K562 (cell line): ENCODE measurements at regions not wholly inside any gene's neighbourhood (a gene's known extent, or its start where the extent isn't known, plus 50 kb on each side); places are given as distances from the start of the nearest gene placed in this dataset.

Source experiments
- ATAC-seq: fragments of 200-7000 bp; cut with Tn5 transposase; 3 replicates; pipeline ENCODE4 v1.9.1; 2020; ENCODE audit warnings: moderate library complexity
- BruUV-seq: library from RNA; stranded (reverse); fragments of 400-500 nt; replicated peaks from 2 replicates; lab custom pipeline; 2021; lab: Mats Ljungman, UMichigan
- CTCF ChIA-PET: fragments of 300-600 bp; formaldehyde crosslinking; extraction: SDS; loops from one replicate; lab custom pipeline; 2021; ENCODE audit warnings: low intra/inter-chr PET ratio; lab: Yijun Ruan, JAX
- POLR2A ChIA-PET: fragments of 300-600, 350-650 bp; sonication (Branson Sonifier 250); formaldehyde crosslinking; extraction: SDS; loops from one replicate; lab custom pipeline; 2021; ENCODE audit warnings: antibody characterized with exemption, inconsistent platforms; lab: Yijun Ruan, JAX
- DNase-seq, 4 experiments: peaks; one replicate each; pipeline versions ENCODE4 v3.0.0 to v3.0.0-alpha.2; 2011 to 2018; ENCODE audit warnings: low spot score in 3 of 4, mixed read lengths in 3 of 4; ENCODE audit errors: extremely low read depth in 1 of 4
- FAIRE-seq: peaks from 2 replicates; lab custom pipeline; 2011; peaks lifted over from hg19 to GRCh38; lab: Jason Lieb, UNC
- H2AFZ ChIP-seq: 2 replicates; pipeline ENCODE4 v1.6.0; 2011; ENCODE audit warnings: low read depth, low read length, control low read depth, inconsistent platforms
- H3K27ac ChIP-seq: fragments of 200-600 bp; 3 replicates; pipeline ENCODE4 v1.8.0; 2011; ENCODE audit warnings: low read depth, mild to moderate bottlenecking, control low read depth, inconsistent platforms, low read length, moderate library complexity, mixed read lengths; ENCODE audit errors: extremely low read depth
- H3K27me3 ChIP-seq, 2 experiments: fragments of 300-600 bp in 1 of 2; 2 replicates in 1 of 2; 3 replicates in 1 of 2; pipeline versions ENCODE4 v1.6.0 to v1.8.0; 2011; ENCODE audit warnings: inconsistent platforms in 2 of 2, low read length in 2 of 2, mild to moderate bottlenecking in 1 of 2, mixed read lengths in 1 of 2, moderate library complexity in 1 of 2; ENCODE audit not compliant: control insufficient read depth in 2 of 2, insufficient read depth in 2 of 2
- H3K36me3 ChIP-seq: fragments of 300-600 bp; 3 replicates; pipeline ENCODE4 v1.8.0; 2011; ENCODE audit warnings: mild to moderate bottlenecking, low read length, inconsistent platforms; ENCODE audit not compliant: control insufficient read depth, insufficient read depth
- H3K4me1 ChIP-seq, 2 experiments: fragments of 200-600 bp in 1 of 2; replicated peaks in 1 of 2; 2 replicates in 1 of 2; 3 replicates in 1 of 2; pipeline versions ENCODE4 v1.5.1 to v1.8.0; 2011; ENCODE audit warnings: inconsistent platforms in 2 of 2, low read length in 2 of 2, mild to moderate bottlenecking in 1 of 2, mixed read lengths in 1 of 2, moderate library complexity in 1 of 2; ENCODE audit not compliant: control insufficient read depth in 2 of 2, insufficient read depth in 2 of 2
- H3K4me2 ChIP-seq: 2 replicates; pipeline ENCODE4 v1.6.1; 2011; ENCODE audit warnings: low read length, control low read depth, inconsistent platforms, mixed read lengths; ENCODE audit not compliant: insufficient read depth
- H3K4me3 ChIP-seq: fragments of 200-600 bp; sonication (generic), shearing (Covaris generic); 2 replicates; pipeline ENCODE4 v1.5.1; 2016; ENCODE audit warnings: control low read depth, inconsistent platforms
- H3K79me2 ChIP-seq: fragments of 200-600 bp; 3 replicates; pipeline ENCODE4 v1.8.0; 2011; ENCODE audit warnings: low read length, inconsistent platforms; ENCODE audit not compliant: control insufficient read depth, insufficient read depth
- H3K9ac ChIP-seq, 2 experiments: 2 replicates each; pipeline versions ENCODE4 v1.6.0 to v1.6.1; 2011; ENCODE audit warnings: low read depth in 2 of 2, low read length in 2 of 2, control low read depth in 1 of 2, inconsistent platforms in 1 of 2, mild to moderate bottlenecking in 1 of 2, mixed read lengths in 1 of 2; ENCODE audit not compliant: insufficient read depth in 1 of 2
- H3K9me1 ChIP-seq: one replicate; pipeline ENCODE4 v1.6.0; 2011; ENCODE audit warnings: inconsistent platforms, mild to moderate bottlenecking, low read length, moderate library complexity; ENCODE audit not compliant: control insufficient read depth, insufficient read depth
- H3K9me3 ChIP-seq: replicated peaks from 2 replicates; pipeline ENCODE4 v1.5.1; 2011; ENCODE audit warnings: low read depth, low read length, inconsistent platforms; ENCODE audit not compliant: control insufficient read depth, insufficient read depth
- H4K20me1 ChIP-seq: replicated peaks from 2 replicates; pipeline ENCODE4 v1.6.1; 2011; ENCODE audit warnings: low read length, inconsistent platforms, mixed read lengths; ENCODE audit not compliant: control insufficient read depth, insufficient read depth
- EZH2 ChIP-seq: IDR thresholded peaks from 2 replicates; pipeline ENCODE4 v1.6.1; 2012; ENCODE audit warnings: low read depth, mild to moderate bottlenecking, inconsistent platforms, low read length, borderline replicate concordance
- MITF ChIP-seq: IDR thresholded peaks from 2 replicates; pipeline ENCODE4 v1.6.1; 2014; ENCODE audit warnings: antibody characterized with exemption
- NFRKB ChIP-seq: fragments of 450-650 bp; IDR thresholded peaks from 2 replicates; pipeline ENCODE4 v1.6.1; 2016; ENCODE audit warnings: low read depth
- NR2C1 ChIP-seq, 2 experiments: fragments of 450-650 bp; IDR thresholded peaks; 2 replicates each; pipeline ENCODE4 v1.6.1; 2017; ENCODE audit warnings: mild to moderate bottlenecking in 2 of 2, antibody characterized with exemption in 1 of 2, inconsistent platforms in 1 of 2, missing compliant biosample characterization in 1 of 2, missing genetic modification characterization in 1 of 2
- SAFB ChIP-seq: fragments of 200-400 bp; formaldehyde crosslinking; IDR thresholded peaks from 2 replicates; pipeline ENCODE4 v1.6.1; 2017; ENCODE audit warnings: low read depth, low read length, borderline replicate concordance
- SMAD1 ChIP-seq: fragments of 150-350 bp; IDR thresholded peaks from 2 replicates; pipeline ENCODE4 v1.6.1; 2014; ENCODE audit warnings: low read length, low read depth; ENCODE audit not compliant: partially characterized antibody
- TOE1 ChIP-seq, 2 experiments: fragments of 450-650 bp in 1 of 2; sonication (generic) in 1 of 2; formaldehyde crosslinking in 1 of 2; IDR thresholded peaks; 2 replicates each; pipeline versions ENCODE4 v1.7.1 to v1.8.0; 2016 to 2022; ENCODE audit warnings: borderline replicate concordance in 2 of 2, mild to moderate bottlenecking in 2 of 2, antibody characterized with exemption in 1 of 2, inconsistent platforms in 1 of 2, low read depth in 1 of 2, missing genetic modification reagents in 1 of 2, moderate library complexity in 1 of 2
- ZFP30 ChIP-seq: fragments of 250-450 bp; sonication (Bioruptor Pico); IDR thresholded peaks from 2 replicates; pipeline ENCODE4 v1.8.0; 2022; ENCODE audit warnings: moderate library complexity, mild to moderate bottlenecking, inconsistent platforms, borderline replicate concordance
- ZNF75A ChIP-seq: fragments of 450-650 bp; formaldehyde crosslinking; IDR thresholded peaks from 2 replicates; pipeline ENCODE4 v1.4.0; 2020; ENCODE audit warnings: mild to moderate bottlenecking
- WGBS: fragments of 100-300 bp; shearing (Covaris generic); methylation state at CpG from one replicate; pipeline ENCODE4 v1.1.6; 2016; ENCODE audit warnings: low coverage, mixed read lengths; ENCODE audit not compliant: insufficient coverage; ENCODE audit errors: missing lambda C conversion rate; 5-methylcytosine and 5-hydroxymethylcytosine counted together
- in situ Hi-C: fragments of 300-500 bp; cut with MboI; formaldehyde crosslinking; loops from 4 replicates; pipeline ENCODE4 v1.15.0; 2018; ENCODE audit warnings: inconsistent platforms, mixed read lengths
- intact Hi-C: fragments of 100-400 bp; cut with micrococcal nuclease; formaldehyde crosslinking; loops from 2 replicates; pipeline ENCODE4 v1.14.2; 2022
- TF ChIP-seq, protein P1 (sequence below), 3 experiments: fragments of 200-800 bp in 1 of 3; sonication (Bioruptor generic) in 1 of 3; sonication (generic) in 1 of 3; formaldehyde crosslinking in 1 of 3; IDR thresholded peaks; 2 replicates each; pipeline versions ENCODE4 v1.6.1 to v1.8.0; 2016 to 2022; ENCODE audit warnings: mild to moderate bottlenecking in 2 of 3, missing compliant biosample characterization in 2 of 3, missing genetic modification characterization in 2 of 3, missing genetic modification reagents in 1 of 3
- TF ChIP-seq, protein P2 (sequence below): fragments of 250-450 bp; sonication (Bioruptor Pico); IDR thresholded peaks from 2 replicates; pipeline ENCODE4 v1.5.0; 2020; ENCODE audit warnings: mild to moderate bottlenecking, borderline replicate concordance

DNA sequence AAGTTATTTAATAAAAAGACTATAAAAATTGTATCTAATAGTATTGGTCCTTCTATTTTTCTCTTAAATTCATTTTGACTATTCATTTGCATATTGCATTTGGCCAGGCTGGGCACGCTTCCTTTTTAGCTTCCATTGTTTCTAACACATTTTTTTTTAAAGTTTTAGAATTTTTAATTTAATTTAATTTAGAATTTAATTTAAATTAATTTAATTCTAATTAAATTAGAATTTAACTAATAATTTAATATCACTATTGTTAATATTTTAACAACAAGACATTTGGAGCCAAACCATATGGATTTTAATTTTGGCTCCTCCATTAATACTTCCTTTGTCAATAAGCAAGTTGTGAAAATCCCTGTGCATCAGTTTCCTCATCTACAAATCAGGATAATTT, 856.9 kb upstream of the SEL1L start:
- no peak overlapping the region for H3K4me2 ChIP-seq
- H3K4me3 ChIP-seq = no peak overlapping the region
- no TSS peak for BruUV-seq
- TF ChIP-seq, protein P1, sequence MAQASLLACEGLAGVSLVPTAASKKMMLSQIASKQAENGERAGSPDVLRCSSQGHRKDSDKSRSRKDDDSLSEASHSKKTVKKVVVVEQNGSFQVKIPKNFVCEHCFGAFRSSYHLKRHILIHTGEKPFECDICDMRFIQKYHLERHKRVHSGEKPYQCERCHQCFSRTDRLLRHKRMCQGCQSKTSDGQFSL (CRISPR knock-in tag; IDR thresholded peaks at IDR 0.05) = no peak
- TF ChIP-seq, protein P1 (tag; IDR thresholded peaks at IDR 0.05) = no peak
- no peak for TF ChIP-seq ZFP30
- TF ChIP-seq MITF = no peak
- no peak for TF ChIP-seq NFRKB
- TF ChIP-seq EZH2 = no peak
- TF ChIP-seq SMAD1 = no peak
- no peak for TF ChIP-seq NR2C1 (IDR thresholded peaks at IDR 0.05)
- TF ChIP-seq NR2C1 (tag; IDR thresholded peaks at IDR 0.05) = no peak
- no peak for TF ChIP-seq TOE1 (IDR thresholded peaks at IDR 0.05; ENCODE audit: borderline replicate concordance)
- no peak for TF ChIP-seq TOE1 (CRISPR knock-in tag; IDR thresholded peaks at IDR 0.05; ENCODE audit: borderline replicate concordance, low read depth)
- TF ChIP-seq ZNF75A (CRISPR knock-in tag) = no peak
- TF ChIP-seq SAFB = no peak
- TF ChIP-seq, protein P2, sequence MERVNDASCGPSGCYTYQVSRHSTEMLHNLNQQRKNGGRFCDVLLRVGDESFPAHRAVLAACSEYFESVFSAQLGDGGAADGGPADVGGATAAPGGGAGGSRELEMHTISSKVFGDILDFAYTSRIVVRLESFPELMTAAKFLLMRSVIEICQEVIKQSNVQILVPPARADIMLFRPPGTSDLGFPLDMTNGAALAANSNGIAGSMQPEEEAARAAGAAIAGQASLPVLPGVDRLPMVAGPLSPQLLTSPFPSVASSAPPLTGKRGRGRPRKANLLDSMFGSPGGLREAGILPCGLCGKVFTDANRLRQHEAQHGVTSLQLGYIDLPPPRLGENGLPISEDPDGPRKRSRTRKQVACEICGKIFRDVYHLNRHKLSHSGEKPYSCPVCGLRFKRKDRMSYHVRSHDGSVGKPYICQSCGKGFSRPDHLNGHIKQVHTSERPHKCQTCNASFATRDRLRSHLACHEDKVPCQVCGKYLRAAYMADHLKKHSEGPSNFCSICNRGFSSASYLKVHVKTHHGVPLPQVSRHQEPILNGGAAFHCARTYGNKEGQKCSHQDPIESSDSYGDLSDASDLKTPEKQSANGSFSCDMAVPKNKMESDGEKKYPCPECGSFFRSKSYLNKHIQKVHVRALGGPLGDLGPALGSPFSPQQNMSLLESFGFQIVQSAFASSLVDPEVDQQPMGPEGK = no peak
- DNase-seq (no peak), ATAC-seq (no peak), FAIRE-seq (no peak)
- in situ Hi-C loops = no loop called here
- no peaks in the 10 kb centered on the region for H3K36me3 ChIP-seq
- no peaks in the 10 kb centered on the region for H3K79me2 ChIP-seq
- no peak overlapping the region for H3K27ac ChIP-seq
- no peak overlapping the region for H3K9ac ChIP-seq
- H3K27me3 ChIP-seq = no peaks in the 10 kb centered on the region
- ChIA-PET POLR2A (no interaction called here), CTCF (no interaction called here)
- no peaks in the 10 kb centered on the region for H4K20me1 ChIP-seq
- H3K9me3 ChIP-seq = no peaks in the 10 kb centered on the region
- H3K4me1 ChIP-seq = no peaks in the 10 kb centered on the region
- no peak overlapping the region for H2AFZ ChIP-seq
- intact Hi-C loops = no loop called here
- 8% methylated on average over 1 of the region's 1 CpG for WGBS
- no peaks in the 10 kb centered on the region for H3K9me1 ChIP-seq
